Epithelial cell of proximal tubule (primary cell): ENCODE measurements at regions not wholly inside any gene's neighbourhood (a gene's known extent, or its start where the extent isn't known, plus 50 kb on each side); places are given as distances from the start of the nearest gene placed in this dataset.

Experiments
- DNase-seq: peaks from one replicate; pipeline ENCODE4 v3.0.0-alpha.2; 2011; ENCODE audit warnings: low read depth
- H3K4me3 ChIP-seq: 2 replicates; pipeline ENCODE4 v1.5.1; 2011; ENCODE audit warnings: low read depth, mild to moderate bottlenecking, low read length
- CTCF ChIP-seq: conservative IDR thresholded peaks from 2 replicates; pipeline ENCODE4 v1.5.1; 2012; ENCODE audit warnings: low read depth, mild to moderate bottlenecking, low read length

- DNase-seq: peak; percentile 33
- no peak overlapping the region for H3K4me3 ChIP-seq
- TF ChIP-seq CTCF: no peak
Observed at GRCh38 chr6:9914951-9915350, 499.9 kb downstream of the TFAP2A start.

DNA sequence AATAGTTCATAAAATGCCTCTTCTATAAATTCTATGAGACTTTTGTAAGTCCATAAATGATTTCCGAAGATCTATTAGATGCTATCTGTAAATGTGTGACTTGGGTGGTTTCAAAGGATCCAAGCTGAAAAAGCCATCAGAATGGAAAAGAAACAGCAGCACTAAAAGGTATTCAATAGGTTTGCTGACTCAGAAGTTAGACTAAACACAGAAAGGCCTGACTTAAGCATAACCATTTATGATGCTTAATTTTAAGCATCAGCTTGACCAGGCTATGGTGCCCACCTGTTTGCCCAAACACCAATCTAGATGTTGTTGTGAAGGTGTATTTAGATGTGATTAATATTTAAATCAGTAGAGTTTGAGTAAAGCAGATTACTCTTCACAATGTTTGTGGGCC lies 513.5 kb downstream of the TFAP2A start:
- no peak for TF ChIP-seq CTCF
- no peak for DNase-seq

DNA sequence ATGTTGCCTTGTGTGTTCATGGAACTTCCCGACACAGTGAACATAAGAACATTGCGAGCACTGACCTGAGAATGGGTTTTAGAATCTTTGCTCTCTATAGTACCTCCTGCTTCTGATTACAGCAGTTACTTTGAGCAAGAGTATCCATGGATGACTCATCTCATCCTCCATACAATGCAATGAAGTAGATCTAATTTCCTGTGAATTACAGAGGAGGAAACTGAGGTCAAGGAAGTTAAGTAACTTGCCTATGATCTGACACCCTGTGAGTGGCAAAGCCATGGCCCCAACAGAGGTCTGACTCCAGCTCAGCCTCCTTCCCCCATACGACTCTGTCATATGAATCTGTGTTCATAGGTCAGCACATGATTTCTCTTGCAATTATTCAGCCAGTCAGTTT lies 518.1 kb downstream of the TFAP2A start:
- no peak for DNase-seq
- H3K4me3 ChIP-seq: no peak overlapping the region
- no peak for TF ChIP-seq CTCF

More for the DNA sequence above, 513.5 kb downstream of the TFAP2A start:
- no peak overlapping the region for H3K4me3 ChIP-seq

DNA sequence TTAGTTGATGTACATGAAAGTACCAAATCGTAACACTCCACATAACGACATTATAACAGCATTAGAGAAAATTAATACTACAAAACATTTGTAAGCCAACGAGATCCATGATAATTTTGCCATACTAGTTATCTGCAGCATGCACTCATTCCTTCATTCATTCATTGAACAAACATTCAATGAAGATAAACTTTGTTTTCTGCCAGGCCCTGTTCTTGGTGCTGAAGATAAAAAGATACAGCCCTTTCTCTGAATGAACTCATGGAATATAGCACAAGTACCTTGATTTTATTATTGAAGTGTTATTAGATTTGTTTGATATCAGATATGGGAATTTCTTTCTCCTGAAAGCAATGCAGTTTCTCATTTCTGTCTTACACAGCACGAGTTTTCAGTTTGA lies 524.0 kb downstream of the TFAP2A start:
- no peak overlapping the region for H3K4me3 ChIP-seq
- DNase-seq: no peak
- no peak for TF ChIP-seq CTCF

DNA sequence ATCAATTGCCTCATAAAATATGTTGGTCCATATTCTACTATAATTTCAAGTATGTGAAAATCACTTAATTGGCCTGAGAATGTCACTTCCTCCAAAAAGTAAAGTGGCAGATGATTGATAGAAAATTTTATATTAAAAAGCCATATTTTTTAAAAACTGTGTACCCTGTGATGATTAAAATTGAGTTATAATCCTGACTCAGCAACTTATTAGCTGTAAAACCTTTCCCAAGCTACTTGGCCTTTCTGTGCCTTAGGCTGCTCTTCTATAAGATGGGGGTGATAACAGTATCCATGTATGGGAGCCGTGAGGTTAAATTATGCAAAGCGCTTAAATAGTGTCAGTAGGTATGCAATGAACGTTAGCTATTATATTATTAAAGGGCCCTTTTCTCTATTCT lies 524.4 kb downstream of the TFAP2A start:
- DNase-seq: no peak
- TF ChIP-seq CTCF: no peak
- no peak overlapping the region for H3K4me3 ChIP-seq

GRCh38 chr6:9878535-9878934 lies 536.3 kb downstream of the TFAP2A start:
- TF ChIP-seq CTCF: no peak
- no peak overlapping the region for H3K4me3 ChIP-seq
- no peak for DNase-seq

DNA sequence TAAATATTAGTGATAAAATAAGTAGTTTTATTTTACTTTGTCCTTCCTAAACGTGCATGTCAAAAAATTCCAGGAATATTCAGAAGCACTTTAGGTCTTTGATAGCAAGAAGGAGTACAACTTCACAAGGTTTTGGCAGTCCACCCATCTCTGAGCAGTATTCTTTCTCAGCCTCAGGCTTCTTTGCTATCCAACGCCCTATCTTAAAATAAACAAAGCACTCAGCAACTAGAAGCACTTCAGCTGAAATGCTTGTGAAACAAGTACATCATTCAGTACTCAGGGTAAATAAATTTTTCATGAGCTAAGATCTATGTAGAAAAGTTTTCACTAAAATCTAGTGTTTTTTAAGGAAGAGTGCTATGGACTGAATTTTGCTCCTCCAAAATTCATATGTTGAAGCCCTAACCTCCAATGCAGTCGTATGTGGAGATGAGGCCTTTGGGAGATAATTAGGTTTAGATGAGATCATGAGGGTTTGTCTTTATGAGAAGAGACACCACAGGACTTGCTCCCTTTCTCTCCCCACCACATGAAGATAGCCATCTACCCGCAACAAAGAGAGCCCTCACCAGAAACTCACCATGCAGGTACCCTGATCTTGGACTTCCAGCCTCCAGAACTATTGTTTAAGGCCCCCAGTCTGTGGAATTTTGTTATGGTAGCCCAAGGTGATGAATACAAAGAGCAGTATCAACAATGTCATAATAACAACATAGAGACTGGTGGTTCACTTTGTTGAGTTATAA lies 539.1 kb downstream of the TFAP2A start:
- DNase-seq: no peak
- no peak for TF ChIP-seq CTCF
- no peak overlapping the region for H3K4me3 ChIP-seq
